ENCODE measurements at regions not wholly inside any gene's neighbourhood (a gene's known extent, or its start where the extent isn't known, plus 50 kb on each side); places are given as distances from the start of the nearest gene placed in this dataset.

GRCh38 chr2:234705108-234705507 lies 208.2 kb upstream of the ARL4C start:
- no peaks in the 10 kb centered on the region for H3K27me3 ChIP-seq
- H3K36me3 ChIP-seq = no peaks in the 10 kb centered on the region
- no peak overlapping the region for H3K27ac ChIP-seq
- DNase-seq = no peak
- WGBS (ENCODE audit: insufficient coverage, low coverage, low lambda C conversion rate, missing lambda C conversion rate) = 82% methylated on average over 3 of the region's 3 CpGs
- ATAC-seq = peak in 1 of 4 donors; percentile 49
- no peaks in the 10 kb centered on the region for H3K9me3 ChIP-seq
- TF ChIP-seq POLR2A (IDR thresholded peaks at IDR 0.05) (no peak), CTCF (IDR thresholded peaks at IDR 0.05) (no peak)
- intact Hi-C loops (cut with DNase I) = no loop called here
- no peak overlapping the region for H3K4me3 ChIP-seq
- no peaks in the 10 kb centered on the region for H3K4me1 ChIP-seq

GRCh38 chr2:234703258-234703657 lies 206.4 kb upstream of the ARL4C start:
- intact Hi-C loops (cut with DNase I) = no loop called here
- H3K4me3 ChIP-seq = no peak overlapping the region
- WGBS (ENCODE audit: insufficient coverage, low coverage, low lambda C conversion rate, missing lambda C conversion rate) = 56% methylated on average over 3 of the region's 4 CpGs
- no peaks in the 10 kb centered on the region for H3K36me3 ChIP-seq
- ATAC-seq (no peak), DNase-seq (no peak)
- no peaks in the 10 kb centered on the region for H3K4me1 ChIP-seq
- H3K9me3 ChIP-seq = no peaks in the 10 kb centered on the region
- no peaks in the 10 kb centered on the region for H3K27me3 ChIP-seq
- H3K27ac ChIP-seq = no peak overlapping the region
- TF ChIP-seq CTCF (IDR thresholded peaks at IDR 0.05) (no peak), POLR2A (IDR thresholded peaks at IDR 0.05) (no peak)

GRCh38 chr2:234702731-234703225 lies 205.9 kb upstream of the ARL4C start:
- intact Hi-C loops (cut with DNase I) = no loop called here
- Histone ChIP-seq H3K36me3 (no peaks in the 10 kb centered on the region), H3K4me3 (no peak overlapping the region), H3K27me3 (no peaks in the 10 kb centered on the region), H3K27ac (no peak overlapping the region), H3K9me3 (no peaks in the 10 kb centered on the region), H3K4me1 (peaks cover 0 to 4% (median 2%) of the 10 kb centered on the region in 4 donors)
- ATAC-seq = peak in 1 of 4 donors; percentile 18
- TF ChIP-seq POLR2A (IDR thresholded peaks at IDR 0.05) (no peak), CTCF (IDR thresholded peaks at IDR 0.05) (no peak)
- 58% methylated on average over 7 of the region's 12 CpGs for WGBS (ENCODE audit: insufficient coverage, low coverage, low lambda C conversion rate, missing lambda C conversion rate)
- DNase-seq = no peak

- Histone ChIP-seq H3K9me3 (peaks cover 0 to 6% (median under 1%) of the 10 kb centered on the region in 4 donors), H3K4me3 (no peak overlapping the region), H3K27me3 (no peaks in the 10 kb centered on the region), H3K36me3 (no peaks in the 10 kb centered on the region), H3K27ac (no peak overlapping the region), H3K4me1 (peaks cover 0 to 12% (median 5%) of the 10 kb centered on the region in 4 donors)
- DNase-seq (no peak), ATAC-seq (no peak)
- 83% methylated on average over 6 of the region's 9 CpGs for WGBS (ENCODE audit: insufficient coverage, low coverage, low lambda C conversion rate, missing lambda C conversion rate)
- TF ChIP-seq POLR2A (IDR thresholded peaks at IDR 0.05) (no peak), CTCF (IDR thresholded peaks at IDR 0.05) (no peak)
- intact Hi-C loops (cut with DNase I) = no loop called here
These were observed 205.0 kb upstream of the ARL4C start for GRCh38 chr2:234701841-234702240.

GRCh38 chr2:234701421-234701820 lies 204.5 kb upstream of the ARL4C start:
- Histone ChIP-seq H3K36me3 (no peaks in the 10 kb centered on the region), H3K4me3 (no peak overlapping the region), H3K27ac (no peak overlapping the region), H3K4me1 (peaks cover 0 to 12% (median 5%) of the 10 kb centered on the region in 4 donors), H3K9me3 (peaks cover 0 to 6% (median under 1%) of the 10 kb centered on the region in 4 donors), H3K27me3 (no peaks in the 10 kb centered on the region)
- DNase-seq = no peak
- intact Hi-C loops (cut with DNase I) = no loop called here
- no peak for ATAC-seq
- 83% methylated on average over 2 of the region's 6 CpGs for WGBS (ENCODE audit: insufficient coverage, low coverage, low lambda C conversion rate, missing lambda C conversion rate)
- TF ChIP-seq POLR2A (IDR thresholded peaks at IDR 0.05) (no peak), CTCF (IDR thresholded peaks at IDR 0.05) (no peak)
